Right ventricle myocardium superior (tissue), 1 donor: ENCODE measurements at regions not wholly inside any gene's neighbourhood (a gene's known extent, or its start where the extent isn't known, plus 50 kb on each side); places are given as distances from the start of the nearest gene placed in this dataset.

Experiments
- ATAC-seq: fragments of 200-7000 bp; cut with Tn5 transposase; one replicate; pipeline ENCODE4 v1.9.1; 2020; ENCODE audit warnings: mild to moderate bottlenecking; ENCODE audit not compliant: poor library complexity
- DNase-seq: peaks from one replicate; pipeline ENCODE4 v3.0.0-alpha.2; 2020
- intact Hi-C: fragments of 100-400 bp; cut with DNase I; formaldehyde crosslinking; loops from one replicate; pipeline ENCODE4 v1.11.2; 2022
- donor health status: DM: no; HTN: yes; CAD: no; lungs with severe emphysema.

- ATAC-seq, result no peak
- intact Hi-C loops, result no loop called here
Measured at GRCh38 chr1:105894006-105894405, 1162.5 kb upstream of the PRMT6 start.

GRCh38 chr1:105909811-105910210, 1146.7 kb upstream of the PRMT6 start:
- intact Hi-C loops, result no loop called here
- DNase-seq (no peak), ATAC-seq (no peak)

More at GRCh38 chr1:105894006-105894405, 1162.5 kb upstream of the PRMT6 start:
- no peak for DNase-seq

DNA sequence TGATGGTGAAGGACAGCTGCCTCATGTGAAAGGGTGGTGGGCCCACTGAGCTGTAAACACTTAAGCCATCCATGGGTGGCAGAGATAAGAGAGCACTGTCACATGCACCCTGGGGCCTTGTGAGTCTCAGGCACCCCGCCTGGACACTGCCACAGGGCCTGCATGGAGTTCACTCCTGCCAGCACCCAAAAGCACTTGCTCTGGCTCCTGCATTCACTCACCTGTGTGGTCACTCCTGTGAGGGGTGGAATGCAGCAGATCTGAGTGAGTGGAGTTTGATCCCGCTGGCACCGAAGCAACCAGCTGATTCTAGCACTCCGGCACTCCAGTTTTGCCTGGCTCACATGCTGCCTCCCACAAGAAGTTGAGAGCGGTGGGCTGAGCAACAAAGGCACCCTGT, 1142.1 kb upstream of the PRMT6 start:
- intact Hi-C loops, result no loop called here
- no peak for ATAC-seq
- DNase-seq, result no peak

DNA sequence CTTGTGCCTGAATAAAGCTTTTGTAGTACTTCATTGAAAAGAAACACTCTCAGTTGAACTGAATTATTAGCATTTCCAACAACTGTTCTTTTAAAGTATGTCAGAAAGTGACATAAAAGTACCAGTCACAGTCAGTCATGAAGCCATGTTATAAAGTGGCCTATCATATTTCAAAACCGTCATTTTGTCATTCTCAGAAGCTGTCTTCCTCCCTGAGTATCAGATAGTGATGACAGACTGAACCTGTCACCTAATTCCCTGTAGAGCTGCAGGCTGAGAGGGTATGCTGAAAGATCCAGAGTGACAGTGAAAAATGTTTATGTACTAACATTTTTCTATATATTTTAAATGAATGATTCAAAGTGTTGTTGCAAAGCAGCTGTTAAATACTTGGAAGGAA, 1121.7 kb upstream of the PRMT6 start:
- no peak for ATAC-seq
- intact Hi-C loops, result no loop called here
- DNase-seq, result no peak

DNA sequence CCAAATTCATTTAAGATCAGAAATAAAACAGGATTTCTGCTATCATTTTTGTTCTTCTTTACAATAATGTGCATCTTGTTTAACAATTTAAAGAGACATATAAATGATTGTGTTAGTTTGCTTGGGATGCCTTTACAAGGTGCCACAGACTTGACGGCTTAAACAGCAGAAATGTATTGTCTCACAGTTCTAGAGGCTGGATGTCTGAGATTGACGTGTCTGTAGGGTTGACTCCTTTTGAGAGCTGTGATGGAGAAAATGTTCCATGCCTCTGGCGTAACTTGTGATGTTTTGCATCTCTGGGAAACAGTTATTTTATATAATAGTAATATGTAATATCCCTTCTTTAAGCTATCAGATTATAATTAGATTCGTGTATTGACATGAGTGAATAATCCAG, 1091.6 kb upstream of the PRMT6 start:
- intact Hi-C loops, result no loop called here
- no peak for DNase-seq
- ATAC-seq, result no peak

GRCh38 chr1:105997516-105997915, 1059.0 kb upstream of the PRMT6 start:
- intact Hi-C loops, result no loop called here
- DNase-seq (no peak), ATAC-seq (no peak)

DNA sequence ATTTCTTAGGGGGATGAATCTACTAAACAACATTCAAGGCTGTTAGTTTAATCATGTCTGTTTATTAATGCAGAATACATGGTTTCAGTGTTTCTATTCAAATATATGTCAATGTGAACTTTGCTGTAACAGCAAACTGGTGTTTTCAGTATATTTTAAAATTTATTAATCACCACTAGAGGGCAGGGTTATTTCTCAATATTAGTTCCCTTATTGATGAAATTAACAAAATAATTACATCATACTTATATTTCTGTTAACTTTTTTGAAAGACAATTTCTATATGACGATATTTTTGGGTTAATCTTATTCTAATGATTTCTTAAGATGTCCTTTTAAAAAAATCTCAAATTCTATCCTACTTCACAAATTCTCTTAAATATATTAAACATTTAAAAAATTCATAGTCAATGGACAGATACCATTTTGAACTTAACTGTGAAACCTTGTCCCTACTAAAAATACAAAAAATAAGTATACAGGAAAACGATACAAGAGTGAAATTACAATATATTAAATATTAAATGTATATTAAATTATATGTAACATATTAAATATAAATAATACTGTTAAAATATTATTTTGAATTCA, 1034.1 kb upstream of the PRMT6 start:
- ATAC-seq (no peak), DNase-seq (no peak)
- intact Hi-C loops, result no loop called here

DNA sequence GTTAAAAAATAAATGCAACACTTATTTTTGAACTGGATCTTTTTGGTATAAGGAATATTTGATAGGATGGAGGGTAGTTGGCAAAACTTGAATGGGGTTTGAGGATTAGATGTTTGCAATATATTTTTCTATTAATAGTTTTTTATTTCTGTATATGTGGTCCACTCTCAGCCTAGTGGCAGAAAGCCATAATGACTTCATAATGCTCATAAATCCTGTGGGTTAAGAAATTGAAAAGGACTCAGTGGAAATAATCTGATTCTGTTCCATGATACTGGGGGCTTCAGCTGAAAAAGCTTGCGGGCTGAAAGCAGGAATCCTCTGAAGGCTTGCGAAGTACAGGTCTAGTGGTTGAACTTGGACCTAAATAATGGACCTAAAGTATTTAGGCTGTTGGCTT, 1028.6 kb upstream of the PRMT6 start:
- ATAC-seq (no peak), DNase-seq (no peak)
- intact Hi-C loops, result no loop called here

GRCh38 chr1:106037526-106037925, 1018.9 kb upstream of the PRMT6 start:
- intact Hi-C loops, result no loop called here
- no peak for DNase-seq
- no peak for ATAC-seq

GRCh38 chr1:106038260-106038659, 1018.2 kb upstream of the PRMT6 start:
- ATAC-seq, result no peak
- intact Hi-C loops, result no loop called here
- no peak for DNase-seq

DNA sequence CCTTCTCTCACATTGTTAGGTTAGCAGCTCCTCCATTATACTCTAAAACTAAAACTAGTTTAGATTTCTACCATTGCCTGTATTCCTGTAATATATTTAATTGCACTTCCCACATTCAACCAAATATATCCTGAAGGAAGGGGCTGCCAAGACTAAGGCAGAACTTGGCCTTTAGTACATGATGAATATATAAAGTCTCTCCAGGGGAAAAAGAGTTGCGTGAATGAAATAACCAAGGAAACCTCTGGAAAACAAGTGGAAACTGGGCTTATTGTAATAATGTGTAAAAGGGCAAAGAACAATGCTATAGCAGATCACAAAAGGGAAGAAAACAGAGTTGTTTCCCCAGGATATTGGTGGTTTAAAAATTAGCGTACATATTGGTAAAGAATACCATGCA, 1012.5 kb upstream of the PRMT6 start:
- DNase-seq, result no peak
- intact Hi-C loops, result no loop called here

GRCh38 chr1:106047210-106047609, 1009.3 kb upstream of the PRMT6 start:
- ATAC-seq, result no peak
- DNase-seq, result no peak
- intact Hi-C loops, result no loop called here

More for the DNA sequence above, 1012.5 kb upstream of the PRMT6 start:
- ATAC-seq, result no peak

- no peak for ATAC-seq
- intact Hi-C loops, result no loop called here
- no peak for DNase-seq
Measured at GRCh38 chr1:106049595-106049994, 1006.9 kb upstream of the PRMT6 start.

- ATAC-seq, result no peak
- intact Hi-C loops, result no loop called here
- DNase-seq, result no peak
Measured at GRCh38 chr1:106055855-106056254, 1000.6 kb upstream of the PRMT6 start.

GRCh38 chr1:106061586-106062495, 994.6 kb upstream of the PRMT6 start:
- no peak for DNase-seq
- ATAC-seq, result no peak
- intact Hi-C loops, result no loop called here

- ATAC-seq (no peak), DNase-seq (no peak)
- intact Hi-C loops, result no loop called here
Measured at GRCh38 chr1:106063510-106063909, 993.0 kb upstream of the PRMT6 start.

DNA sequence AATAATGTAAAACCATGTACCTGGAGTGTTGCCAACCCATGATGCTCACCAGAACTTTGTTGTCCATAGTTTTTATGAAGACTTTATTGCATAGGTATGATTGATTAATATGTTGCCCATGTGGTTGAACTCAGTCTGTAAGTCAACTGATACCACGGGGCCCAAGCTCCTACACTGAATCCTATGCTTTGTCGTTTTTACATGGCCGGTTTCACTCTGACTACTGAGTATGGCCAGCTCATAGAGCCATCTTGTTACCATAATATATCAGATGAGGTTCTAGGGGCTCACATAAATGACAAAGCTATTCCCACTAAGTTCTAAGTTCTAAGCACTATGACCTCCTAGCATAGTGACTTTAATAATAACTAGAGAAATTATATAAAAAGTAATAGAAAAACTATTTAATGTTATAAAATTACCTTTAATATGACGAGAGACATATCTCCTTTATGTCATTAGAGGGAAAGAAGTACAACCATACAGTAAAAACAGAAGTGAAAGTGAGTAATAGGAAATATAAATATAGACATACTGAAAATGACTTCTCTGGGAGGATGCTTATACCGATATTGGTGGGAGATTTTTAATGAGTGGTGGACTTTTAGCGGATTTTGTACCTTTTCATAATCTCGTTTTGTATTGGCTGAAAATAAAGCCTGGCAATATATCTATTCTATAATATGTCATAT, 983.4 kb upstream of the PRMT6 start:
- intact Hi-C loops, result no loop called here
- ATAC-seq (no peak), DNase-seq (no peak)

DNA sequence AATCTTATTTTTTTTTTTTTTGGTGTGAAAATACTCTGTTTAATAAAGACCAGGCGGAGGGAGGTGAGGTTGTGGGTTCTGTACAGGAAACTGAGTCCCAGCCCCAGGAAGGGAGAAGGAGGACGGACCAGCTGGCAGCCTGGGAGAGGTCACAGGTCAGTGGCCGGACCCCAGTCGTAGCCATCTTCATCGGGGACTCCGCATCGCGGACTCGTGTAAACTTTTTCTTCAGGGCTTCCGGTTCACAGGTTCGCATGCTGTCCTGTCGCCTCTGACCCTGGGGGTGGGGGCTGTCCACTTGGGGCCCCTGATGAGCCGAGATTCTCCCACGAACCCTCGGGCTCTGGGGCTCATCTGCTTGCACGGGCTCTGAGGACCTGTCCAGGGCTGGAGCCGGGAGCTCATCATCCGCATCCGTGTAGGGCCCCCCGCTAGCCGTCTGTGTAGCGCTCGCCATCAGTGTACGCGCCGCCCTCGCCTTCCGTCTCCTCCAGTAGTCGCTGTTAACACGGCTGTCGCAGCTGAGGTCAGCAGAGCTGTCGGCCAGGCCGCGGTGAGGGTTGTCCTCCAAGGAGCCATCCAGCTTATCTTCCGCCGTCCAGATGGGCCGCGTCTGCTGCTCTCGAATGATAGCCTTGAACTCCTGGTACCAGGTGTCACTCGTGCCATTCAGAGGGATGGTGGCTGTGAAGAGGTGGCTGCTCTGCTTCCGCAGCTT, 975.7 kb upstream of the PRMT6 start:
- intact Hi-C loops, result no loop called here
- no peak for DNase-seq
- no peak for ATAC-seq

DNA sequence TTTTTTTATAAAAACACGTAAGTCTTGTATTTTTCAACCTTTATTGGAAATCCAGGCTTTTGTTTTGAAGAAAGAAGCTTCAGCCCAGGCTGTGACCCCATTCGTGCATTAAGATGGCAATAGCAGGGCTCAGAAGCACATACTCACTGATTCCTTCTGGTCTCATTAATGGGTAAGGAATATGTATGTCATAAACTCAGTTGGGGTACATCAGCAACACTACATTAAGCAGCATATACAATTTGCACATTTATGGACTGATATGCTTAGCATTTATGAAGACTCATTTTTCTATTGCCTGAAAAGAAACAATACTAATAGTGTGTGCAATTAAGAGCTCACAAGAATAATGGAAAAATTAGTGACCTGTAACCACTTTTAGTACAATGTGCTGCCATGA, 945.4 kb upstream of the PRMT6 start:
- DNase-seq, result no peak
- ATAC-seq, result no peak
- intact Hi-C loops, result no loop called here
